Loucy (cell line): ENCODE measurements at regions not wholly inside any gene's neighbourhood (a gene's known extent, or its start where the extent isn't known, plus 50 kb on each side); places are given as distances from the start of the nearest gene placed in this dataset.

Experiments
- H2AFZ ChIP-seq: fragments of 200-600 bp; sonication (generic); 2 replicates; pipeline ENCODE4 v1.6.0; 2016; ENCODE audit warnings: antibody characterized with exemption, mild to moderate bottlenecking, low read length, moderate library complexity
- H3F3A ChIP-seq: fragments of 200-600 bp; 2 replicates; pipeline ENCODE4 v1.6.0; 2016; ENCODE audit warnings: antibody characterized with exemption, low read depth, mild to moderate bottlenecking
- H3K27me3 ChIP-seq: fragments of 200-600 bp; sonication (generic); 2 replicates; pipeline ENCODE4 v1.6.1; 2014; ENCODE audit warnings: low read length, mild to moderate bottlenecking; ENCODE audit not compliant: insufficient read depth, poor library complexity, severe bottlenecking
- H3K36me3 ChIP-seq: fragments of 200-600 bp; sonication (generic); 2 replicates; pipeline ENCODE4 v1.6.1; 2016; ENCODE audit warnings: low read length; ENCODE audit not compliant: insufficient read depth
- H3K4me1 ChIP-seq: fragments of 200-600 bp; sonication (generic); 2 replicates; pipeline ENCODE4 v1.5.1; 2014; ENCODE audit warnings: low read length, mild to moderate bottlenecking; ENCODE audit not compliant: insufficient read depth, poor library complexity, severe bottlenecking
- H3K4me2 ChIP-seq: fragments of 200-600 bp; sonication (generic); 2 replicates; pipeline ENCODE4 v1.6.0; 2014; ENCODE audit warnings: antibody characterized with exemption, low read length, low read depth, mild to moderate bottlenecking; ENCODE audit not compliant: poor library complexity, severe bottlenecking
- H3K4me3 ChIP-seq: fragments of 200-600 bp; sonication (generic); 2 replicates; pipeline ENCODE4 v1.5.1; 2014; ENCODE audit warnings: low read length, mild to moderate bottlenecking, mixed read lengths; ENCODE audit not compliant: poor library complexity, severe bottlenecking
- H3K79me2 ChIP-seq: fragments of 200-600 bp; sonication (generic); 2 replicates; pipeline ENCODE4 v1.6.1; 2014; ENCODE audit warnings: low read length; ENCODE audit not compliant: insufficient read depth
- H3K9ac ChIP-seq: fragments of 200-600 bp; sonication (generic); 2 replicates; pipeline ENCODE4 v1.6.0; 2014; ENCODE audit warnings: mild to moderate bottlenecking, low read depth, low read length, moderate library complexity; ENCODE audit not compliant: poor library complexity, severe bottlenecking
- H3K9me2 ChIP-seq: fragments of 200-600 bp; sonication (generic); replicated peaks from 2 replicates; pipeline ENCODE4 v1.6.1; 2016; ENCODE audit warnings: low read depth, low read length, mixed read lengths
- H3K9me3 ChIP-seq: fragments of 200-600 bp; sonication (generic); 2 replicates; pipeline ENCODE4 v1.6.1; 2014; ENCODE audit warnings: mild to moderate bottlenecking, antibody characterized with exemption, low read length, low read depth; ENCODE audit not compliant: insufficient read depth
- H4K20me1 ChIP-seq: fragments of 200-600 bp; sonication (generic); 2 replicates; pipeline ENCODE4 v1.6.0; 2014; ENCODE audit warnings: antibody characterized with exemption, low read length, mild to moderate bottlenecking; ENCODE audit not compliant: insufficient read depth, poor library complexity, severe bottlenecking
- EZH2phosphoT487 ChIP-seq: fragments of 200-600 bp; IDR thresholded peaks from 2 replicates; pipeline ENCODE4 v1.6.1; 2018; ENCODE audit warnings: antibody characterized with exemption, mild to moderate bottlenecking, moderate library complexity, borderline replicate concordance
- TF ChIP-seq, protein P1 (sequence below): fragments of 200-600 bp; sonication (generic); conservative IDR thresholded peaks from 2 replicates; pipeline ENCODE4 v1.5.1; 2014; ENCODE audit warnings: mild to moderate bottlenecking, antibody characterized with exemption, low read length

DNA sequence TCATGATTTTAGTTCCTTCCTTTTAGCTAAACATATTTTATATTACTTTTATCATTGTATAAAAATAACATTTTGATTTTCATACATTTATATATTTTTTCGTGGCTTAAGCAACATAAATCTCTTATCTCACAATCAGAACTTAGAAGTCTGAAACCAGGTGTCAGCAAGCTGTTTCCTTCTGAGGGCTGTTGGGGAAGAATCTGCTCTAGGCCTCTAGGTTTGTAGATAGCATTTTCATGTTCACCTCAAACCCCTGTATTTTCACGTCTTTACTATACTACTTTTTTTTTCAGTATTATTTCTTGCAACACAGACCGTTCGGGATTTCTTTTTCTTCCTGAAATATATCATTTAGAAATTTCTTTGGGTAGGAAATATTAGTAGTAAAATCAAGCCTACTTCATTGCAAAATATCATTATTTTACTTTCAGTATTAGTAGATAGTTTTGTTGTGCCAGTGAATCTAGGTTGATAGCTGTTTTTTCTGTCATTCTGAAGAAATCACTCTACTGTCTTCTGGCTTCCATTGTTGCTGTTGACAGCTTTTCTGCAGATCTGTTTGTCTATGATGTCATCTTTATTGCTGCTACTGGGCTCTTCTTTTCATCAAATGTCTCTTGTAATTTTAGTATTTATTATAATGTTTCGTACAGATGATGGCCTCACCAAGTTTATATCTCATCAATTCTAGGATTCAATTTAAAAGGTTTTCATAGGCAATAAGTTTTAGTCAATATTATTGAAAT lies 756.3 kb downstream of the VGLL3 start:
- H3K36me3 ChIP-seq: no peaks in the 10 kb centered on the region
- no peak overlapping the region for H3K4me2 ChIP-seq
- H3K4me3 ChIP-seq: no peak overlapping the region
- no peaks in the 10 kb centered on the region for H3K9me3 ChIP-seq
- no peaks in the 10 kb centered on the region for H3K27me3 ChIP-seq
- TF ChIP-seq EZH2phosphoT487: no peak
- TF ChIP-seq, protein P1, sequence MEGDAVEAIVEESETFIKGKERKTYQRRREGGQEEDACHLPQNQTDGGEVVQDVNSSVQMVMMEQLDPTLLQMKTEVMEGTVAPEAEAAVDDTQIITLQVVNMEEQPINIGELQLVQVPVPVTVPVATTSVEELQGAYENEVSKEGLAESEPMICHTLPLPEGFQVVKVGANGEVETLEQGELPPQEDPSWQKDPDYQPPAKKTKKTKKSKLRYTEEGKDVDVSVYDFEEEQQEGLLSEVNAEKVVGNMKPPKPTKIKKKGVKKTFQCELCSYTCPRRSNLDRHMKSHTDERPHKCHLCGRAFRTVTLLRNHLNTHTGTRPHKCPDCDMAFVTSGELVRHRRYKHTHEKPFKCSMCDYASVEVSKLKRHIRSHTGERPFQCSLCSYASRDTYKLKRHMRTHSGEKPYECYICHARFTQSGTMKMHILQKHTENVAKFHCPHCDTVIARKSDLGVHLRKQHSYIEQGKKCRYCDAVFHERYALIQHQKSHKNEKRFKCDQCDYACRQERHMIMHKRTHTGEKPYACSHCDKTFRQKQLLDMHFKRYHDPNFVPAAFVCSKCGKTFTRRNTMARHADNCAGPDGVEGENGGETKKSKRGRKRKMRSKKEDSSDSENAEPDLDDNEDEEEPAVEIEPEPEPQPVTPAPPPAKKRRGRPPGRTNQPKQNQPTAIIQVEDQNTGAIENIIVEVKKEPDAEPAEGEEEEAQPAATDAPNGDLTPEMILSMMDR: no peak
- H3K79me2 ChIP-seq: no peaks in the 10 kb centered on the region
- no peaks in the 10 kb centered on the region for H3K9me2 ChIP-seq
- no peak overlapping the region for H2AFZ ChIP-seq
- H3K9ac ChIP-seq: no peak overlapping the region
- H3K4me1 ChIP-seq: no peaks in the 10 kb centered on the region
- H3F3A ChIP-seq: no peaks in the 10 kb centered on the region
- no peaks in the 10 kb centered on the region for H4K20me1 ChIP-seq

- no peaks in the 10 kb centered on the region for H3K27me3 ChIP-seq
- no peak overlapping the region for H3K9ac ChIP-seq
- no peaks in the 10 kb centered on the region for H3K9me2 ChIP-seq
- TF ChIP-seq, protein P1: no peak
- TF ChIP-seq EZH2phosphoT487: no peak
- no peak overlapping the region for H2AFZ ChIP-seq
- H3K9me3 ChIP-seq: no peaks in the 10 kb centered on the region
- no peaks in the 10 kb centered on the region for H3K79me2 ChIP-seq
- no peaks in the 10 kb centered on the region for H3K36me3 ChIP-seq
- no peaks in the 10 kb centered on the region for H3K4me1 ChIP-seq
- no peaks in the 10 kb centered on the region for H3F3A ChIP-seq
- H4K20me1 ChIP-seq: no peaks in the 10 kb centered on the region
- H3K4me2 ChIP-seq: no peak overlapping the region
- no peak overlapping the region for H3K4me3 ChIP-seq
Observed at GRCh38 chr3:86230762-86231161, 760.2 kb downstream of the VGLL3 start.

DNA sequence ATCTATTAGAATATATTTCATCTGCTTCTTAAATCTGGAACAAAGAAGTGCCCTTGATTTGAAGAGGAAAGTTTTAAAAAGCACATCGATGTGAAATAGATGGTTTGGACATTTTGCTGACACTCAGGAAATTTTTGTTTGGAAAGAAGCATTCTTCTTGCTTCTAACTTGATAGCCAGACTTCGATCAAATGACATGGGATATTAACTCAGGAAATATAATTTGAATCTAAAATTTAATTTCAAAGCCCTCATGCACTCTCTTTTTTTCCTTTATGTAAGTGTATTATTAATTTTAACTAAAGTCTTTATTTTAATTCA lies 761.2 kb downstream of the VGLL3 start:
- Histone ChIP-seq H3K27me3 (no peaks in the 10 kb centered on the region), H4K20me1 (no peaks in the 10 kb centered on the region), H3K4me1 (no peaks in the 10 kb centered on the region), H3K4me3 (no peak overlapping the region), H3K9ac (no peak overlapping the region), H3K4me2 (no peak overlapping the region), H2AFZ (no peak overlapping the region), H3F3A (no peaks in the 10 kb centered on the region), H3K9me2 (no peaks in the 10 kb centered on the region), H3K9me3 (no peaks in the 10 kb centered on the region), H3K79me2 (no peaks in the 10 kb centered on the region), H3K36me3 (no peaks in the 10 kb centered on the region)
- TF ChIP-seq, protein P1: no peak
- no peak for TF ChIP-seq EZH2phosphoT487
